Breast epithelium (tissue), 4 donors: ENCODE measurements at regions not wholly inside any gene's neighbourhood (a gene's known extent, or its start where the extent isn't known, plus 50 kb on each side); places are given as distances from the start of the nearest gene placed in this dataset.
"Not testable (repeated sequence)": the region's sequence is repeated elsewhere in the genome, so short reads cannot be mapped to it uniquely, and the experiment has no call there.

ENCODE experiments used
- DNase-seq, 2 donors: peaks; one replicate each; pipeline ENCODE4 v3.0.0-alpha.2; 2019; ENCODE audit warnings: low spot score in 2 of 2
- H3K27ac ChIP-seq, 2 donors: fragments of 200-600 bp; sonication (generic) in 1 of 2; one replicate each; pipeline ENCODE4 v1.5.1; 2016 to 2019; ENCODE audit warnings: mild to moderate bottlenecking in 1 of 2
- H3K27me3 ChIP-seq, 2 donors: fragments of 200-600 bp; sonication (generic) in 1 of 2; one replicate each; pipeline versions ENCODE4 v1.5.1 to v1.6.0; 2017 to 2019; ENCODE audit warnings: control low read depth in 1 of 2, mild to moderate bottlenecking in 1 of 2
- H3K36me3 ChIP-seq: fragments of 200-600 bp; one replicate; pipeline ENCODE4 v1.5.1; 2019
- H3K4me1 ChIP-seq, 2 donors: fragments of 200-600 bp; sonication (generic); one replicate each; pipeline ENCODE4 v1.5.1; 2016 to 2019; ENCODE audit warnings: control low read depth in 1 of 2
- H3K4me3 ChIP-seq, 3 donors: fragments of 200-600 bp; sonication (generic); 1 replicate in 2 of 3; 2 replicates in 1 of 3; pipeline ENCODE4 v1.5.1; 2016 to 2019; ENCODE audit warnings: mild to moderate bottlenecking in 3 of 3, moderate library complexity in 2 of 3
- H3K9me3 ChIP-seq, 2 donors: fragments of 200-600 bp; sonication (generic) in 1 of 2; one replicate each; pipeline ENCODE4 v1.5.1; 2016 to 2019; ENCODE audit warnings: control low read depth in 1 of 2
- CTCF ChIP-seq, 3 donors: fragments of 450-650 bp; IDR thresholded peaks; one replicate each; pipeline ENCODE4 v1.5.1; 2016 to 2017; ENCODE audit warnings: antibody characterized with exemption in 3 of 3, mild to moderate bottlenecking in 3 of 3, moderate library complexity in 3 of 3
- POLR2A ChIP-seq: fragments of 450-650 bp; IDR thresholded peaks from one replicate; pipeline ENCODE4 v1.6.1; 2016; ENCODE audit warnings: antibody characterized with exemption, mild to moderate bottlenecking, moderate library complexity
- POLR2AphosphoS5 ChIP-seq, 3 donors: sonication (generic); formaldehyde crosslinking; IDR thresholded peaks; one replicate each; pipeline ENCODE4 v1.6.1; 2017; ENCODE audit warnings: antibody characterized with exemption in 3 of 3
- intact Hi-C: fragments of 100-400 bp; cut with DNase I; formaldehyde crosslinking; loops from one replicate; pipeline ENCODE4 v1.15.1; 2023; ENCODE audit warnings: low total_unique reads

- no peaks in the 10 kb centered on the region for H3K4me1 ChIP-seq
- no peak for DNase-seq
- H3K36me3 ChIP-seq: no peaks in the 10 kb centered on the region
- H3K4me3 ChIP-seq: no peak overlapping the region
- H3K9me3 ChIP-seq: peaks cover 0 to 6% of the 10 kb centered on the region in 2 donors
- no peak for TF ChIP-seq POLR2A
- TF ChIP-seq POLR2AphosphoS5 (IDR thresholded peaks at IDR 0.05): no peak
- TF ChIP-seq CTCF (IDR thresholded peaks at IDR 0.05): no peak
- H3K27ac ChIP-seq: no peak overlapping the region
- intact Hi-C loops: no loop called here
- no peaks in the 10 kb centered on the region for H3K27me3 ChIP-seq
These were observed 715.3 kb upstream of the NEGR1 start for GRCh38 chr1:72997624-72998023.

DNA sequence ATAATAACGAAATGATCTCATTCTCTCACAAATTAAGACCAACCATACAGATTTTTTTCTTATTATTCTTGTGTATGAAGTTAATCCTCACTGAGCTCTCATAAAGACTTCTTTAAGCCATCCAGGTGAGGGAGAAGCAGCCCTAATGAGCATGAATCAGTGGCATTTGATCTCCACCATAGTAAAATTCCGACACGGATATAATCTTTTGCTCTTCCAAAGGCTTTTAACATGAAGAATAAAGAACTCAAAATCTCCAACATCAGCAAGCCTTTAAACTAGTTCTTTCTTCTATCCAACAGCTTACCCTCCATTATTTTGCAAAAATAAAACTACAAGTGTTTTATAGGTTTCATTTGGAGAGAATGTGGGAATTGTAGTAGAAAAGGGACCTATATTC lies 714.7 kb upstream of the NEGR1 start:
- H3K9me3 ChIP-seq: peaks cover 0 to 6% of the 10 kb centered on the region in 2 donors
- no peaks in the 10 kb centered on the region for H3K4me1 ChIP-seq
- H3K27me3 ChIP-seq: no peaks in the 10 kb centered on the region
- no peak overlapping the region for H3K27ac ChIP-seq
- intact Hi-C loops: no loop called here
- no peak for DNase-seq
- no peaks in the 10 kb centered on the region for H3K36me3 ChIP-seq
- TF ChIP-seq POLR2A (no peak), CTCF (IDR thresholded peaks at IDR 0.05) (no peak), POLR2AphosphoS5 (IDR thresholded peaks at IDR 0.05) (no peak)
- H3K4me3 ChIP-seq: no peak overlapping the region

GRCh38 chr1:72987871-72988270 lies 705.5 kb upstream of the NEGR1 start:
- H3K36me3 ChIP-seq, H3K27me3 ChIP-seq, H3K4me1 ChIP-seq, H3K4me3 ChIP-seq, DNase-seq, H3K27ac ChIP-seq, H3K9me3 ChIP-seq, intact Hi-C loops: not testable (repeated sequence)

GRCh38 chr1:72986591-72987290 lies 704.4 kb upstream of the NEGR1 start:
- H3K4me3 ChIP-seq: no peak overlapping the region
- H3K9me3 ChIP-seq: no peaks in the 10 kb centered on the region
- H3K27me3 ChIP-seq: no peaks in the 10 kb centered on the region
- intact Hi-C loops: no loop called here
- DNase-seq: no peak
- H3K4me1 ChIP-seq: no peaks in the 10 kb centered on the region
- no peak for TF ChIP-seq POLR2AphosphoS5 (IDR thresholded peaks at IDR 0.05)
- TF ChIP-seq CTCF (IDR thresholded peaks at IDR 0.05): no peak
- TF ChIP-seq POLR2A: no peak
- H3K36me3 ChIP-seq: no peaks in the 10 kb centered on the region
- no peak overlapping the region for H3K27ac ChIP-seq

- H3K27ac ChIP-seq, H3K27me3 ChIP-seq, H3K4me1 ChIP-seq, H3K4me3 ChIP-seq, intact Hi-C loops, H3K9me3 ChIP-seq, H3K36me3 ChIP-seq, DNase-seq: not testable (repeated sequence)
These were observed 702.7 kb upstream of the NEGR1 start for GRCh38 chr1:72985024-72985423.

- H3K4me3 ChIP-seq, DNase-seq, H3K4me1 ChIP-seq, intact Hi-C loops, H3K36me3 ChIP-seq, H3K27ac ChIP-seq, H3K27me3 ChIP-seq: not testable (repeated sequence)
- H3K9me3 ChIP-seq: peaks cover 0 to 17% of the 10 kb centered on the region in 2 donors
These were observed 700.7 kb upstream of the NEGR1 start for GRCh38 chr1:72983011-72983410.

GRCh38 chr1:72969461-72969860 lies 687.1 kb upstream of the NEGR1 start:
- no peaks in the 10 kb centered on the region for H3K9me3 ChIP-seq
- no peak for DNase-seq
- TF ChIP-seq CTCF (IDR thresholded peaks at IDR 0.05): no peak
- TF ChIP-seq POLR2AphosphoS5 (IDR thresholded peaks at IDR 0.05): no peak
- TF ChIP-seq POLR2A: no peak
- no peaks in the 10 kb centered on the region for H3K4me1 ChIP-seq
- no peaks in the 10 kb centered on the region for H3K36me3 ChIP-seq
- intact Hi-C loops: no loop called here
- H3K4me3 ChIP-seq: no peak overlapping the region
- H3K27ac ChIP-seq: no peak overlapping the region
- H3K27me3 ChIP-seq: no peaks in the 10 kb centered on the region
